ENCODE measurements at regions not wholly inside any gene's neighbourhood (a gene's known extent, or its start where the extent isn't known, plus 50 kb on each side); places are given as distances from the start of the nearest gene placed in this dataset.

DNA sequence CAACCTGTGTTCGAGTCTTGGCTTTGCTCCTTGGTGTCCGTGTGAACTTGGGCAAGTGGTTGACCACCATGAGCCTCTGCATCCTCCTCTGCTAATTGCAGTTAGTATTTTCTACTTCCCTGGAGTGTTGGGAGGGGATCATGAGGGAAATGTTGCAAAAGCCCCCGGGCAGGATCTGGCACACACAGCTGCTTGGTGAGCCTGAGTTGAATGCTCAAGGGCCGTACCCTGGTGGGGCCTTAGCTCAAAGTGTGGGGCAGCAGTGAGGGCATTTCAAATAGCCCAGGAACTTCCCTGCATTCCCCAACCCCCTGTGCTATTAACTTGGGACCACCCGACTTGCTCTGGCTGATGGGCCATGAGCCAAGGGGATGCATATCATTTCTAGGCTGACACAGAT lies 94.9 kb upstream of the SLC6A11 start:
- TF ChIP-seq, protein P1, sequence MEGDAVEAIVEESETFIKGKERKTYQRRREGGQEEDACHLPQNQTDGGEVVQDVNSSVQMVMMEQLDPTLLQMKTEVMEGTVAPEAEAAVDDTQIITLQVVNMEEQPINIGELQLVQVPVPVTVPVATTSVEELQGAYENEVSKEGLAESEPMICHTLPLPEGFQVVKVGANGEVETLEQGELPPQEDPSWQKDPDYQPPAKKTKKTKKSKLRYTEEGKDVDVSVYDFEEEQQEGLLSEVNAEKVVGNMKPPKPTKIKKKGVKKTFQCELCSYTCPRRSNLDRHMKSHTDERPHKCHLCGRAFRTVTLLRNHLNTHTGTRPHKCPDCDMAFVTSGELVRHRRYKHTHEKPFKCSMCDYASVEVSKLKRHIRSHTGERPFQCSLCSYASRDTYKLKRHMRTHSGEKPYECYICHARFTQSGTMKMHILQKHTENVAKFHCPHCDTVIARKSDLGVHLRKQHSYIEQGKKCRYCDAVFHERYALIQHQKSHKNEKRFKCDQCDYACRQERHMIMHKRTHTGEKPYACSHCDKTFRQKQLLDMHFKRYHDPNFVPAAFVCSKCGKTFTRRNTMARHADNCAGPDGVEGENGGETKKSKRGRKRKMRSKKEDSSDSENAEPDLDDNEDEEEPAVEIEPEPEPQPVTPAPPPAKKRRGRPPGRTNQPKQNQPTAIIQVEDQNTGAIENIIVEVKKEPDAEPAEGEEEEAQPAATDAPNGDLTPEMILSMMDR (IDR thresholded peaks at IDR 0.05; ENCODE audit: borderline replicate concordance, extremely low read depth, low read length, poor library complexity, severe bottlenecking): no peak
- TF ChIP-seq EZH2 (IDR thresholded peaks at IDR 0.05; ENCODE audit: borderline replicate concordance, low read depth, low read length, severe bottlenecking): no peak
